Nephron progenitor cell (in vitro differentiated cells): ENCODE measurements at regions not wholly inside any gene's neighbourhood (a gene's known extent, or its start where the extent isn't known, plus 50 kb on each side); places are given as distances from the start of the nearest gene placed in this dataset.

Experiments used
- DNase-seq: peaks from one replicate; pipeline ENCODE4 v3.0.0; 2021
- H3K27ac Mint-ChIP-seq: 2 replicates; pipeline ENCODE4 v1.8.0; 2021; ENCODE audit warnings: mild to moderate bottlenecking, moderate library complexity, mixed read lengths
- H3K27me3 Mint-ChIP-seq: 2 replicates; pipeline ENCODE4 v1.8.0; 2021; ENCODE audit warnings: mild to moderate bottlenecking, low read depth, mixed read lengths; ENCODE audit not compliant: poor library complexity
- H3K36me3 Mint-ChIP-seq: 2 replicates; pipeline ENCODE4 v1.8.0; 2021; ENCODE audit warnings: low read depth, mixed read lengths
- H3K4me1 Mint-ChIP-seq: 2 replicates; pipeline ENCODE4 v1.8.0; 2021; ENCODE audit warnings: mixed read lengths
- H3K4me3 Mint-ChIP-seq: 2 replicates; pipeline ENCODE4 v1.8.0; 2021; ENCODE audit warnings: mild to moderate bottlenecking, moderate library complexity, mixed read lengths
- H3K9me3 Mint-ChIP-seq: 2 replicates; pipeline ENCODE4 v1.8.0; 2021; ENCODE audit warnings: mild to moderate bottlenecking, moderate library complexity, mixed read lengths
- CTCF ChIP-seq: fragments of 200-600 bp; sonication (generic); IDR thresholded peaks from 2 replicates; pipeline ENCODE4 v1.5.0; 2021; ENCODE audit warnings: antibody characterized with exemption

GRCh38 chr11:128315933-128316332 is 271.4 kb downstream of the ETS1 start:
- H3K9me3 Mint-ChIP-seq, result peaks cover 49% of the 10 kb centered on the region
- DNase-seq, result no peak
- TF ChIP-seq CTCF, result no peak
- H3K27me3 Mint-ChIP-seq, result peaks cover 4% of the 10 kb centered on the region
- no peak overlapping the region for H3K4me3 Mint-ChIP-seq
- peaks cover 20% of the 10 kb centered on the region for H3K36me3 Mint-ChIP-seq
- peaks cover 14% of the 10 kb centered on the region for H3K4me1 Mint-ChIP-seq
- H3K27ac Mint-ChIP-seq, result no peak overlapping the region

- Mint-ChIP-seq H3K27me3 (peaks cover 5% of the 10 kb centered on the region), H3K9me3 (peaks cover 44% of the 10 kb centered on the region)
Measured at GRCh38 chr11:128313931-128314330, 273.4 kb downstream of the ETS1 start.

GRCh38 chr11:128311742-128312719 is 275.3 kb downstream of the ETS1 start:
- no peak overlapping the region for H3K4me3 Mint-ChIP-seq
- DNase-seq, result no peak
- no peak for TF ChIP-seq CTCF
- peaks cover 16% of the 10 kb centered on the region for H3K4me1 Mint-ChIP-seq
- H3K27ac Mint-ChIP-seq, result no peak overlapping the region
- peaks cover 20% of the 10 kb centered on the region for H3K36me3 Mint-ChIP-seq
- peaks cover 37% of the 10 kb centered on the region for H3K9me3 Mint-ChIP-seq
- H3K27me3 Mint-ChIP-seq, result peaks cover 10% of the 10 kb centered on the region

More at GRCh38 chr11:128313931-128314330, 273.4 kb downstream of the ETS1 start:
- TF ChIP-seq CTCF, result no peak
- peaks cover 16% of the 10 kb centered on the region for H3K4me1 Mint-ChIP-seq
- peaks cover 20% of the 10 kb centered on the region for H3K36me3 Mint-ChIP-seq
- DNase-seq, result no peak
- no peak overlapping the region for H3K4me3 Mint-ChIP-seq
- H3K27ac Mint-ChIP-seq, result no peak overlapping the region

GRCh38 chr11:128310676-128311445 is 276.5 kb downstream of the ETS1 start:
- Mint-ChIP-seq H3K9me3 (peaks cover 25% of the 10 kb centered on the region), H3K36me3 (peaks cover 19% of the 10 kb centered on the region), H3K27me3 (peaks cover 11% of the 10 kb centered on the region), H3K4me1 (peaks cover 18% of the 10 kb centered on the region), H3K4me3 (no peak overlapping the region), H3K27ac (peak overlapping the region; percentile 61)
- no peak for TF ChIP-seq CTCF
- no peak for DNase-seq

GRCh38 chr11:128310005-128310404 is 277.4 kb downstream of the ETS1 start:
- Mint-ChIP-seq H3K27me3 (peaks cover 12% of the 10 kb centered on the region), H3K27ac (no peak overlapping the region), H3K4me1 (peaks cover 26% of the 10 kb centered on the region), H3K36me3 (peaks cover 12% of the 10 kb centered on the region), H3K9me3 (peaks cover 17% of the 10 kb centered on the region), H3K4me3 (no peak overlapping the region)
- DNase-seq, result no peak
- no peak for TF ChIP-seq CTCF
